DMS53 treated with DMSO at 0.1 percent for 48 hours (cell line): ENCODE measurements at regions not wholly inside any gene's neighbourhood (a gene's known extent, or its start where the extent isn't known, plus 50 kb on each side); places are given as distances from the start of the nearest gene placed in this dataset.

Source experiments
- DNase-seq: peaks from one replicate; lab custom pipeline; 2025; ENCODE audit not compliant: unreplicated experiment; lab: John Stamatoyannopoulos, UW

DNA sequence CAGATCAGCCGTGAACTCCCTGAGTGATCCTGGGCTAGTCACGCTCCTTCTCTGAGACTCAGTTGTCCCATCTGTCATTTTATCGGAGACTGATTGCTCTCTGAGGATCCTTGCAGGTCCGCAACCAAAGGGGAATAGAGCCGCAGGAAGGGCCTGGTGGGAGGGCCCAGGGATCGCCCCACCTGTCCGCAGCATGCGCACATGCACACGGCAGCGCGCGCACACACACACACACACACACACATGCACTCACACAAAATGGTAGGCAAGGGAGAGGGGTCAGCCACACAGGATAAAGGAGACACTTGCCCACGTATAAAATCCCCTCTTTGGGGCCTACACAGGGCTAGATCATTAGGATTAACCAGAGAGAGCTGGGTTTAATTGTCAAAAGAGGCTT lies 95.6 kb upstream of the FOXP4 start:
- DNase-seq = no peak

DNA sequence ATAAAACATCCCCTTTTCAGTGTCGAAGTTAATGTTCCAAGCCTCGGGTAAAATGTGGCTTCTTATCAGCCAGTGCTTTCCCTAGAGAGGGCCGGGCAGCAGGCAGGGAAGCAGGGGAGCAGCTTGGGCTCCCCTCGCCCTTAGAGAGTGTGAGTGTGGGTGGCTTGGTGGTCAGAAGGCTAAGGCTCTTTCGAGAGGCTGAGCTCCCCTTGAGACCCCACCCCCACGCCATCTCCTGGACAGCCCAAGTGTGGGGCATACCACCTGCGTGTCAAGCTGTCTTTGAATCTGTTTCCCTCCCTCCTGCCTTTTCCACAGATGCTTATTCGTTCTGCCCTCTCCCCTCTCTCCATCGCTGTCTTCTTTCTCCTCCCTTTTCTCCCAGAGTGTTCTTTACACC lies 95.1 kb upstream of the FOXP4 start:
- DNase-seq = no peak

DNA sequence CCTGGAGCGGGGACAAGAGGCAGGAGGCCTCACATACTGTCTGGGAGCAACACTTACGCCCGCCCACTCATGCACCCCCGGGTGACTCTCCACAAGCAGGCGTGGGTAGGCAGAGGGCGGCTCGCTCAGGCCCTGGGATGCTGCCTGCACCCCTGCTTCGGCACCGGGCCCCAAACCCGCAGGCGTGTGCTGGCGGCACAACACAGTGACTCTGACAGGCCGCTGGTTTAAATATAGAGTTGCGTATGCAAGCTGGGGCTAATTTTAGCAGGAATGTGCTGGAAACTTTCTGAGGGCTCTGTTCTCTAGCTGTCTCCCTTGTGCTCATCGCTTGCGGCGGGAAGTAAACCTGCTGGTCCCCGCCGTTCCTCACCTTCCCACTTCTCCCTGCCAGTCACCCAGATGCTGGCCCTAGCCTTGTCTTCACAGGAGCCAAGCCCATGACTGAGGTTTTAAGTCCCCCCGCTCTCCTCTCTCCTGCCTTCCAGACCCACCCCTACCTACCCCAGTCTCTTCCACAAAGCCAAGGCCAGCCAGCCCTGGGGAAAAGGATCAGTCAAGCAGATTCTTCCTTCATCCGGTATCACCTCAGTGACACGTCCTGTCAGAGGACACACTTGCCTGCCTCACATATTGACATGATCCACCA lies 94.5 kb upstream of the FOXP4 start:
- DNase-seq = no peak

DNA sequence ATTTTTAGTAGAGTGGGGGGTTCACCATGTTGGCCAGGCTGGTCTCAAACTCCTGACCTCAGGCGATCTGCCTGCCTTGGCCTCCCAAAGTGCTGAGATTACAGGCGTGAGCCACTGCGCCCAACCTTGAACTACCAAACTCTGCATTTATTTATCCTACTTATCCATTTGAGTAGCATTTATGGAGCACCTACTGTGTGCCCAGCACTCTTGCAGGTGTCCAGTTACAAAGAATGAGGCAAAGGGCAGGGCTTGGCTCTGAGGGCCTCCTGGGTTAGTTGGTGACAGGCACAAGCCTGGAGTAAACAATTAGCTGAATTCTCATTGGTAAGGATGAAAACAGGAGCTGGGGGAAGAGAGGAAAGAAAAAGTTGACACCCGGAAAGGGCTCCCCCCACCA lies 93.4 kb upstream of the FOXP4 start:
- no peak for DNase-seq

DNA sequence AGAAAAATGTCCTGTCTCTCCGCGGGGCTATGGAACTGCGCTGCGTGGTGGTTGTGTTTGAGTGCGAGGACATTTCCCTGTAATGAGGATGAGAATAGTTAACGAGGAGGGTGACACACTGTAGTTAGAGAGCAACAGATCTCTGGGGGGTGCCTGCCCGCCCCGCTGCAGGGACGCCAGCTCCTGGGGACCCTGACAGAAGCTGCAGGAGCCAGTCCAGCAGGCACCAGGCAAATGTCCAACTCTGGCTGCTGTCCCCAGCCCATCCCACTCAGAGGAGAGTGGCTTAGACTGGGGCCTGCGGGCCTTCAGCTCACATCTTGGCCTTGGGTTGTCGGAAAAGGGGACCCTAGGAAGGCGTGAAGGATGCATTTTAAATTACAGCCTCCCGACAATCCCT lies 92.9 kb upstream of the FOXP4 start:
- DNase-seq = no peak

DNA sequence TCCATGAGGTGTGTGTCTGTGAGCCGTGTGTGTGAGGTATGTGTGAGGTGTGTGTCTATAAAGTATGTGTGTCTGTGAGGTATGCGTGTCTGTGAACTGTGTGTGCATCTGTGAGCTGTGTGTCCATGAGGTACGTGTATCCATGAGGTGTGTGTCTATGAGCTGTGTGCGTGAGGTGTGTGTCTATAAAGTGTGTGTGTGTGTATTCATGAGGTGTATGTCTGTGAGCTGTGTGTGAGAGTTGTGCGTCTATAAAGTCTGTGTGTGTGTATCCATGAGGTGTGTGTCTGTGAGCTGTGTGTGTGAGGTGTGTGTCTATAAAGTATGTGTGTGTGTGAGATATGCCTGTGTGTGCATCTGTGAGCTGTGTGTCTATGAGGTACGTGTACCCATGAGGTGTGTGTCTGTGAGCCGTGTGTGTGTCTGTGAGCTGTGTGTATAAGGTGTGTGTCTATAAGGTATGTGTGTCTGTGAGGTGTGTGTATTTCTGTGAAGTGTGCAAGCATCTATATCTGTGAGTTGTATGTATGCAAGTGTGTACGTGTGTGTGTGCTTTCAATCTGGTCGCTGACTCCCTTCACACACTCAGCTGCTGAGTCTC lies 91.9 kb upstream of the FOXP4 start:
- no peak for DNase-seq

DNA sequence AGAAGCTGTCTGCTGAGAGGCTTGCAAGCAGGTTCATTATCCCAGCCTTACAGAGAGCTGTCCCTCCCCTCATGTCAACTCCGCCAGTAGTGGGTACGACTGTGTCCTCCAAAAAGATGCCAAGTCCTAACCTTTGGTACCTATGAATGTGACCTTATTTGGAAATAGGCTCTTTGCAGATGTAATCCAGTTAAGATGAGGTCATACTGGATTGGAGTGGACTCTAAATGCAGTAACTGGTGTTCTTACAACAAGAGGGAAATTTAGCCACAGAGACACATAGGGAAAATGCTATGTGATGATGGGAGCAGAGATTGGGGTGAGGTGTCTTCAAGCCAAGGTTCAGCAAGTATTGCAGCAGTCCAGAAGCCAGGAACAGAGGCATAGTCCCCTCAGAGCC lies 90.8 kb upstream of the FOXP4 start:
- peak; percentile 21 for DNase-seq

DNA sequence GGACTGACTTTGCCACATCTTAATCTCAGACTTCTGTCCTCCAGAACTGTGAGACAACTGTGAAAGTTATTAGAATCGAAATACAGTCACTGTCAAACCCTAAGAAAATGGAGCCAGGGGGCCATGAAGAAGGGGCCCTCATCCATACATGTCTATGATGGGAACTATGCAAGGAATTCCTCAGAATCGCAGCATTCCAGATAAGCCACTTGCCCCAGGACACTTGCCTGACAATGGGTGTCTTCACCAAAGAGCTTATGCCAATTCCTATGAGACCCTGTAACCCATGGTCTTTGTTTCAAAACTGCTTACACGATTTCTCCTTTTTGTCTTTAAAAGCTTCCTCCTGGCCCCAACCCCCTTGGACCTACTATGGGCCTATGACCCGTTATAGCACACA lies 90.4 kb upstream of the FOXP4 start:
- DNase-seq = no peak

DNA sequence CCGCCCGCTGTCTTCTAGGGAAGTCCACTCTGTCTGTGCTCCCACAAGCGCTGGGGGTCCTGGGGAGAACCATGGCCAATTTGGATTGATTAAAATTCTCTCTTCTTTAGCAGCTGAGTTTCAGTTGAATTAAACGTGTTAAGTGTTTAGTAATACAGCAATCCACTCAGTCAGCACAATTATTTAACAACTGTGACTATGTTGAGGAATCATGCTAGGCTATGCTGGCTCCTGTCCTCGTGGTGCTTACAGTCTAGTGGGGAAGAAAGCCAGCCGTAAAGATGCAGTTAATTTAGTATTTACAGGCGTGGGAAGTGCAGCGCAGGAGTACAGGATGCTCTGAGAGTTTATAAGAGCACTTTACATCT lies 88.9 kb upstream of the FOXP4 start:
- DNase-seq = peak; percentile 11

DNA sequence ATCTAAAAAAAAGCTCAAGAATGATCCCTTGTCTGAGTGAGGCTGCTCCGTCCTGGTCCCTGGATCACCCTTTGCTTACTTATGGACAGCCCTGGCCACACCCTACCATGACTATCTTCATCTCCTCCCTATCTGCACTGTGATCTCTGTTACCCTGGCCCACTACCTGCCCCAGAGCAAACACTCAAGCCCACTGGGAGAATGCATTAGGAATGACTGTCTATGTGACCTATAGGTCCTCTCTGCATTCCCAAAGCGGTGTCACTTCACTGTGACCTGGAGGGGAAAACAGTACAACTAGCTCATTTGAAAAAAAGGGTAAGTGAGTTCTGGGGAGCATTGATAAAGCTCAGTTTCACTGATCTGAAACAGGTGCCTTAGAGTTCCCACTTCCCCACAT lies 86.4 kb upstream of the FOXP4 start:
- no peak for DNase-seq

DNA sequence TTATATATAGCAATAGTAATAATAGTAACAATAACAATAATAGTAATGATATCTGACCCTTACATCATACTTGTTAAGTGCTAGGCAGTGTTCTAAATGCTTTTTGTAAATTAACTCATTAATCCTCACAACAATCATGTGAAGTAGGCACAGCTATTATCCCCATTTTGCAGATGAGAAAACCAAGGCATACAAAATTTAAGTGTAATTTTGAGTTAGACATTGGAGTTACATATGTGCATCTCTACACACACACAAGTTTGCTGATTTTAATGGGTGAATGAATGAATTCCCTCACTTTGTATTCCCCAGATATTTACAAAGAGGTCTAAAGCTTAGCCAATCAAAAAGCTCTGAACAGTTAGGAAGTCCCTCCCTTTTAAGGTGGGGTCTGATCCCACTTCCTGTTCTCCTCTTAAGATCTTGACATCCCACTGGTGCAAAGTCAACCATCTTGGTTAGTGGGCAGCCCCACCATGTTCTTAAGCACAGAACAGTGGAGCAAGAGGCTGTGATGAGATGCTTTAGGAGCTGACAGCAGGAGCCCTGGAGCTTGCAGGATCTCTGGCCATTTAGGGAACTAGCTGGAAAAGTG lies 85.3 kb upstream of the FOXP4 start:
- no peak for DNase-seq

DNA sequence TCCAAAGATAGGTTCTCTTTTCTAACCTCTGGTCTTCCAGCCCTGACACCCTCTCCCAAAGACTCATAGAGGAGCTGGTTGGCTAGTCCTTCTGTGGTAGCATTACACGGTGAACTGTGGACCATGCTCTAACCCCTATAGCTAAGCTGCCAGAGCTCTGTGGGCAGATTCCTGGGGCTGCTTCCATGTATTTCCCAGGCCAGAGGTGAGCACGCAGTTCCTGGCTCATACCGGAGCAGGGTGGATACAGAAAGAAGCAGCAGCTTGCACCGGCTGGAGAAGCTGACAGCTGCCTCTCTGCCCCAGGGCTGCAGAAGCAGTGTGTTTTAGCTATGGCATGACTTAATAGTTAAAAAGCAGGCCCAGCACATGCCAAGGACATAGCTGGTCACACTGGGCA lies 84.1 kb upstream of the FOXP4 start:
- no peak for DNase-seq

DNA sequence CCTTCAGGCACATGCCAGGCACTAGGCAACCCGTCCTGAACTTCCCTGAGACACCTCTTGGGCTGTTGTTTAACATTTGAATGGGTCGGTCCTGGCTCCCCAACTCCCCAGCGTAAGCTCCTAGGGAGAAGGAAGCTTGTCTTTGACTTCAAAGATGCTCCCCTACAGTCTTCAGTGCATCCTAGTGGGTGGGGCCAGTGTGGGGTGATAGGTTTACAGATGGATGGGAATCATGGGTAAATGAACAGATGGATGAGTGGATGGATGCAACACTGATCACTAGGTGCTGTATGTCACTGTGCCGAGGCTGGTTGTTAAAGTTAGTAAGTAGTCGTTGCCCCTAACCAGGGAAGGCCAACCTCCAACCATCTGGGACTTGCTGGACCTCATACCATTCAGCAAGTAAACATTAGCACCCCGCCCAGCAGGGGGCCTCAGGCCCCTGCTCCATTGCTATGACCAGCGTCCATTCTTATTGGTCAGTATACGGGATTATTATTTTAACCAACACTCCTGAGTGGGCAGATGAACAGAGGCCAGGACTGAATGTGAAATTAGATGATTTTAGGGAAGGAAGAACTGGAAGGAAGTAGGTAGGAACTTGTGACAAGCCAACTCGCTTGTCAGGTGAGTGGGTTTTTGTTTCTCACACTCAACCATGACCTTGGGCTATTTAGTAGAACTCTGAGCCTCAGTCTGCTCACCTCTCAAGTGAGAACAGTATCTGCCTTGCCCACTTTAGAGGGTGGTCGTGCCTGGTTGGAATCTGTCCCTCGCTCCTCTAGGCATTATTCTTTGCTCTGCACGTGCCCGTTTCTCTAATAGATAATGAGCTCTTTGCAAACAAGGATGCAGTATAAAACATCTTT lies 82.9 kb upstream of the FOXP4 start:
- DNase-seq = peak; percentile 11

DNA sequence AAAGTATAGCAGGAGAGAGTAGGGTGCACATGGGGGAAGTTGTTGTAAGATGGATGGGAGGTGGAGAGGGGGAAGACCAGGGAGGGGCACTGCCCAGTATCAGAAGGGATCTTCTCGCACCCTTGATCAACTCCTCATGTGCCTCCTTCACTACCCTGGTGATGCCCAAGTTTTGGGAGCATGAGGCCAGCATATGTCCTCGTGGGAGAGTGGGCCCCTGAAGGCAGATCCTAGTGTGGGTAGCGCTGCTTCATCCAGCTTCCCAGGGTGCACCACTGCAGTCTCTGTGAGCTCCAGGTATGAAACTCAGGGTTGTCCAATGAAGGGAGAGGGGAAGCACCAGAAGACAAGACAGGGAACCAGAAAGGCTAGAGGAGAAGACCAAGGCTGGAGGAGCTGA lies 82.2 kb upstream of the FOXP4 start:
- DNase-seq = no peak

DNA sequence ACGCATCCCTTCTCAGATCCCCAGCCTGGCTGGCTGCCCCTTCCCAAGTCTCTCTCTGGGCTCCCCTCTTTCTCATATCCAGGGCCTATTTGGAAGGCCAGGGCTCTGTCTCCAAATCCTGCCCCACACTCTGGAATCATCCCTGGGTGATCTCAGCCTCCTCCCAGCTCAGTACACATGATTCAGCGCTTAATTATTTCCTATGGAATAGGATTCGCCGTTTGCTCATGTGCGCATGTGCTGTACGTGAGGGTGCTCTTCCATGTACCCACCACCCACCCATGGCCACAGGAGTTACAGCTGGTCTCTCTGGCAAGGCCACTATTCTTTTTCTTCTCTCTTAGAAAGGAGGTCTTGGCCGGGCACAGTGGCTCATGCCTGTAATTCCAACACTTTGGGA lies 81.7 kb upstream of the FOXP4 start:
- no peak for DNase-seq

DNA sequence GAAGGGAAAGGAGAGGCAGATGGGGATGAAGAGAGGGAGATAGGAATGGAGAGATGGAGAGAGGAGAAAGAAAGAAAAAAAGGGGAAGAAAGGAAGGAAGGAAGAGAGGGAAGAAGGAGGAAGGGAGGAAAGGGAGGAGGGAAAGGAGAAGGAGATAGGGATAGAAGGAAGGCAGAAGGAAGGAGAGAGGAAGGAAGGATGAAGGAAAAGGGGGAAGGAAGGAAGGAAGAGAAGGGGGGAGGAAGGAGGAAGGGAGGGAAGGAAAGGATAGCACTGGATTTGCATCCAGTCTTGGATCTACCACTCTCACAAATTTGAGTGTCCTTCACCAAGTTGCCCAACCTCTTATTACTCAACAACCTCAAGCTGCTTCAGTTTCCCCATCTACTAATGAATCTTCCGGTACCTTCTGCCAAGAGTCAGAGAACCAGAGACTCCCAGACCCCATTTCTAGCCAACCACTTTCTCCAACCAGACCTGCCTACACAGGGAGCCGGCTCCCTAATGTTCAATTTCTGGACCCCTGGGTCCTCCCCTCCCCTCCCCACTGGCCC lies 79.7 kb upstream of the FOXP4 start:
- DNase-seq = no peak

DNA sequence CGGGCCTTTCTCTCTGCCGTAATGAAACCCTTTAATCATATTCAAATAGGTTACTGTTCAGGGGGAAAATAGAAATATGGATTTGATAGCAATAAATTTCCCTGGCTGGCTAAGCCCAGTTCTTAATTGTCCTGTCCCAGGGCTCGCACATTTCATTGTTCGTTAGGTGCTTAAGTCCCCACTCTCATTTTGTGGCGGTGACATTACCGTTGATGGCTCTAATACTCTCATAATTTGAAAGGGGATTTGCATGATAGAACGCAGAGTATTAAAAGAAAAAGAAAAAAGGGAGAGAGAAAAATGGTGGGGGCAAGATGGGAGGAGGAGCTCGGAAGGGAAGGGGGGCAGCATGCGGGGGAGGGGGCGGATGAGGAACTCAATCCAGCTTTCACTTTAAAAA lies 79.1 kb upstream of the FOXP4 start:
- DNase-seq = no peak

DNA sequence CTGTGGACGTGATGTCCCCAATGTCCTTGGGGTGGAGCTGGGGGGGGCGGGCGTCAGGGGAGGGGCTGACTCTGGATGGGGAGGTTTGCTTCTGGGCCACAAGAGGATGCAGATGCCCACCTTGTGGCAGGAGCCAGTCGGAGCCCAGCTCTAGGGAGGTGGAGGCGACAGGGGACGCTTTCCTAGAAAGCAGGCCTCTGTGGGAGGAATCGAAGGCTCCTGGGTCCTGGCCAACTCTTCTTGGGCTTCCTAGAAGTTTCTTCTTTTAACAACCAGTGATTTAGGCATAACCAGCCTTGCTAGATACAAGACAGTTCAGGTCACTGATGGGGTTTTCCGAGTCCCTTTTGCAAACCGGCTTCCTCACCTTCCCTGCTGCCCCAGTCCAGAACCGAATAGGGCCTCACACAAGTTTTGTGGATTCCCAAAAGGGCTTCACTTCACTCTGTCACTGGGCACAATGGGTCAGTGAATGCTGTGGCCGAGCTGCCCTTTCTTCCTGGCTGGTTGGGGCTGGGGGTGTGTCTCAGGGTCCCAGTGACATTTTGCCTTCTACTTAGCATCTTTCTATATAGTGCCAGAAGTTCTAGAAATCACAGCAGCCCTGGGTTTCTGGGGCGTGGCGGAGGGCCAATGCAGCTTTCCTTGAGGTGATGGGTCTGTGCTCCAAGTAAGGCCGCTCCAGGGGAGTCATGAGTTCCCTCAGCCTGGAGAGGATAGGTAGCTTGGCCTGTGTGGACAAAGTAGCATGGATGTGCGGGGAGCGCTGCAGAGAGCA lies 78.4 kb upstream of the FOXP4 start:
- DNase-seq = no peak

DNA sequence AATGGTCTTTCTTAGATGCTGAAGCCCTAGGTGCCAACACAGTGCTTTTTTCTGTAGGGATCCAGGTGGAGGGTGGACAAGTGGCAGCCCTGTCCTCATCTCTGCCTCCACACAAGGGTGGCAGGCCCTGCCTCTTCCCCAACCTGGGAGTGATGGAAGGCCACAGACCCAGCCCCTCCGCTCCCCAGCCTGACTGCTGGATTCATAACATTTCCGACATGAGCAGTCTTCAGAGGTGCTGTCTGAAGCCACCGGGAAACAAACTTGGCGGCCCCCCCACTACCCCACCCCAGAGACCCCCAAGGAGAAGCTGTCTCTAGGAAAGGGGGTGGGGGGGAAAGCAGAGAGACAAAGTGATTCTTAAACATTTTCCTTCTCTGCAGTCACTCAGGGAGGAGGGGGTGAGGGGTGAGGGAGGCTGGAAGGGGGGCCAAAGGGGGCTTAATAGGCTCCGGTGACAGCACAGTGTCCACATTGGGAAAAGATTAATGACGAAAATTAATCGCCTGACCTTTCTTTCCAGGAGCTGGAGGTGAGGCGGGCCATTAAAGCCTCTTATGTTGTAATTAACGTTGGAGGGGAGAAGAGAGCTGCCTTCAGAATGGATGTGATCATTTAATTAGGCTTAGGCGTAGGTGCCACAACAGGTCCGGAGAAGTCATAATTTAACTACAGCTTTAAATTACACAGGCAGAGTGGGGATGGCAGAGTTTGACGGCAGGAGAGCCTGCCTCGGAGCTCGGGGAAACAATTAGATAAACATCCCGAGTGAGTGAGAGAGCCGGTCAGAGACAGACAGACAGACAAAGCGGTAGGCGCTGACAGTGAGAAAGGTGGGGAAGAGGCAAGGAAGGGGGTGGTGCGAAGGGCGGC lies 76.8 kb upstream of the FOXP4 start:
- no peak for DNase-seq

DNA sequence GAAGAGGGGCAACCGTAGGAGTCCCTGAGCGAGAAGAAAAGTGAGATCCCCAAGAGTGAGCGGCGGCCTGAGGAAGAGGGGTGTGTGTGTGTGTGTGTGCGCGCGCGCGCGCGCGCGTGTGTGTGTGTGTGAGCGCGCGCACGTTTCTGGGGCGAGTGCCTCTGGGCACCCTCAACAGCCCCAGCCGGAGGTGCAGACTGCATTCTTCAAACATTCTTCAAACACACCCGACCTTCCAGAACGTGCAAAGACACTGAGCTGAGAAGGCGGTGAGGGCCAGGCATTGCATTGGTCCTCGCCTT lies 76.2 kb upstream of the FOXP4 start:
- DNase-seq = no peak
